ENCODE measurements at regions not wholly inside any gene's neighbourhood (a gene's known extent, or its start where the extent isn't known, plus 50 kb on each side); places are given as distances from the start of the nearest gene placed in this dataset.

DNA sequence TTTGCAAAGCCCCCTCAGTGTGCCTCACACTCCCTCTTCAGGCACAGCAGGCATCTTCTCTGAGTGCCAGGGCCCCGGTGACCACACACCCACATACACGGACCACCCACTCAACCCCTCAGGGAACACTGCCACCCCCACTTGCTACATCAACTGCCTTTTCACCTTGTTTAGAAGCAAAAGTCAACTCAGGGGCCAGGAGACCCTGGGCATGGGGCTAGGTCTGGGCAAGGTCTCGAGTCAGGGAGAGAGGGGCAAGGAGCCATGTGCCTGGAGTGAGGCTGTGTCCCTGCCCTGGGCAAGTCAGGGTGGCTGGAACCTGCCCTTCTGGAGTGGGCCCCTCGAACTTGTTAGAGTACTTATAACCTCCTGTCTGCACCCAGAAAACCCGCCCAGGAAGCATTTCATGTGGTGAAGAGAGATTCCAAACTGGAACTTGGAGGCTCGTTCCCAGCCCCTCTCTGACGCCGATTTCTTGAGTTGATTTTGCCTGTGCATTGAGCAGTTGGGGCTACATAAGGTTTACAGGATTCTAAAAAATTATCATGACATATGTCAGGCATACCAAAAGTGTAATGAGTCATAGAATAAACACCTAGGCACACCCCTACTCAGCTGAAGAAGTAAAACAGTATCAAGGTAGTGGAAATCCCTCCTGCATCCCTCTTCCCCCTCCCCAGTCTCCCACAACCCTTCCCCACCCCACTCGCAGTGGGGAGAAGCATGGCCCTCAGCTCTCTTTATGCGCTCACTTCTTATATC is 74.3 kb downstream of the MYEOV start:
- TF ChIP-seq CTCF (conservative IDR thresholded peaks at IDR 0.05; ENCODE audit: low read depth, low read length) (no peak), EZH2 (IDR thresholded peaks at IDR 0.05; ENCODE audit: borderline replicate concordance, low read depth, low read length, poor library complexity, severe bottlenecking) (no peak)
